A549 (cell line): ENCODE measurements at regions not wholly inside any gene's neighbourhood (a gene's known extent, or its start where the extent isn't known, plus 50 kb on each side); places are given as distances from the start of the nearest gene placed in this dataset.

ENCODE experiments used
- ATAC-seq, 2 experiments: fragments of 200-7000 bp in 1 of 2; fragments of >200 bp in 1 of 2; cut with Nextera tagmentation in 1 of 2; cut with Tn5 transposase in 1 of 2; 3 replicates each; pipeline versions ENCODE4 v1.8.0 to v1.9.1; 2018 to 2020; ENCODE audit warnings: mild to moderate bottlenecking in 1 of 2, moderate library complexity in 1 of 2
- CTCF ChIA-PET: fragments of 300-600 bp; sonication (Branson Sonifier 250); formaldehyde crosslinking; extraction: SDS; loops from one replicate; lab custom pipeline; 2021; ENCODE audit warnings: antibody characterized with exemption, inconsistent platforms; lab: Yijun Ruan, JAX
- POLR2A ChIA-PET: fragments of 350-600 bp; formaldehyde crosslinking; extraction: SDS; loops from one replicate; lab custom pipeline; 2021; ENCODE audit warnings: antibody characterized with exemption, inconsistent platforms; lab: Yijun Ruan, JAX
- DNase-seq, 2 experiments: peaks; one replicate each; pipeline versions ENCODE4 v3.0.0 to v3.0.0-alpha.2; 2011 to 2016; ENCODE audit warnings: low read depth in 1 of 2, low spot score in 1 of 2
- FAIRE-seq: peaks from 2 replicates; lab custom pipeline; 2011; peaks lifted over from hg19 to GRCh38; lab: Jason Lieb, UNC
- H3K27ac ChIP-seq, 2 experiments: fragments of >200 bp; sonication (Bioruptor Twin); formaldehyde crosslinking; 3 replicates each; pipeline ENCODE4 v1.5.1; 2016 to 2017
- H3K4me1 ChIP-seq: fragments of >200 bp; sonication (Bioruptor Twin); formaldehyde crosslinking; 3 replicates; pipeline ENCODE4 v1.6.1; 2016
- H3K4me2 ChIP-seq: fragments of >200 bp; sonication (Bioruptor Twin); formaldehyde crosslinking; 3 replicates; pipeline ENCODE4 v1.6.1; 2016
- H3K4me3 ChIP-seq: fragments of >200 bp; sonication (Bioruptor Twin); formaldehyde crosslinking; 3 replicates; pipeline ENCODE4 v1.5.1; 2016
- H3K9me3 ChIP-seq: fragments of >200 bp; sonication (Bioruptor Twin); formaldehyde crosslinking; 3 replicates; pipeline ENCODE4 v1.6.1; 2016
- CEBPB ChIP-seq, 2 experiments: fragments of >200 bp in 1 of 2; sonication (Bioruptor Twin) in 1 of 2; formaldehyde crosslinking in 1 of 2; IDR thresholded peaks; 2 replicates each; pipeline ENCODE4 v1.6.1; 2012 to 2016
- CHD2 ChIP-seq: fragments of 150-350 bp; IDR thresholded peaks from 2 replicates; pipeline ENCODE4 v1.6.1; 2014; ENCODE audit warnings: low read length; ENCODE audit not compliant: partially characterized antibody
- FOSB ChIP-seq: fragments of 250-450 bp; sonication (Bioruptor Pico); IDR thresholded peaks from 2 replicates; pipeline ENCODE4 v1.5.0; 2020; ENCODE audit warnings: mild to moderate bottlenecking, moderate library complexity
- FOSL2 ChIP-seq, 2 experiments: fragments of 450-650 bp in 1 of 2; fragments of >200 bp in 1 of 2; sonication (Bioruptor Twin) in 1 of 2; formaldehyde crosslinking; IDR thresholded peaks; 2 replicates each; pipeline versions ENCODE4 v1.5.0 to v1.6.1; 2016 to 2020; ENCODE audit warnings: mild to moderate bottlenecking in 1 of 2, moderate library complexity in 1 of 2
- FOXS1 ChIP-seq: fragments of 250-450 bp; sonication (Bioruptor Pico); IDR thresholded peaks from 2 replicates; pipeline ENCODE4 v1.5.0; 2020; ENCODE audit warnings: mild to moderate bottlenecking, moderate library complexity
- GATA3 ChIP-seq: IDR thresholded peaks from 2 replicates; pipeline ENCODE4 v1.6.1; 2012; ENCODE audit warnings: borderline replicate concordance
- HEYL ChIP-seq: fragments of 250-450 bp; sonication (Bioruptor Pico); IDR thresholded peaks from 2 replicates; pipeline ENCODE4 v1.8.0; 2021; ENCODE audit warnings: mild to moderate bottlenecking, moderate library complexity
- JUN ChIP-seq, 2 experiments: fragments of >200 bp; sonication (Bioruptor Twin); formaldehyde crosslinking; IDR thresholded peaks; 2 replicates in 1 of 2; 3 replicates in 1 of 2; pipeline ENCODE4 v1.6.1; 2016 to 2017
- NR3C1 ChIP-seq: fragments of >200 bp; sonication (Bioruptor Twin); formaldehyde crosslinking; IDR thresholded peaks from 3 replicates; pipeline ENCODE4 v1.6.1; 2017
- RARB ChIP-seq: fragments of 250-450 bp; sonication (Bioruptor Pico); IDR thresholded peaks from 2 replicates; pipeline ENCODE4 v1.8.0; 2021; ENCODE audit warnings: mild to moderate bottlenecking, moderate library complexity
- TFCP2L1 ChIP-seq: fragments of 250-450 bp; sonication (Bioruptor Pico); IDR thresholded peaks from 2 replicates; pipeline ENCODE4 v1.5.0; 2021; ENCODE audit warnings: mild to moderate bottlenecking
- ZC3H11A ChIP-seq: fragments of 450-650 bp; IDR thresholded peaks from 2 replicates; pipeline ENCODE4 v1.6.1; 2014; ENCODE audit warnings: antibody characterized with exemption, mild to moderate bottlenecking
- ZFP36 ChIP-seq: fragments of 450-650 bp; IDR thresholded peaks from 2 replicates; pipeline ENCODE4 v1.6.1; 2014; ENCODE audit warnings: borderline replicate concordance; ENCODE audit not compliant: partially characterized antibody
- ZSCAN20 ChIP-seq: fragments of 250-450 bp; sonication (Bioruptor Pico); IDR thresholded peaks from 2 replicates; pipeline ENCODE4 v1.8.0; 2022; ENCODE audit warnings: mild to moderate bottlenecking, moderate library complexity
- WGBS: methylation state at CpG from one replicate; pipeline ENCODE4 v1.1.6; 2017; ENCODE audit errors: missing lambda C conversion rate; 5-methylcytosine and 5-hydroxymethylcytosine counted together
- TF ChIP-seq, protein P1 (sequence below): fragments of 150-350 bp; IDR thresholded peaks from 2 replicates; pipeline ENCODE4 v1.6.1; 2014; ENCODE audit warnings: low read depth, mild to moderate bottlenecking, low read length
- TF ChIP-seq, protein P2 (sequence below): fragments of 250-450 bp; sonication (Bioruptor Pico); IDR thresholded peaks from 2 replicates; pipeline ENCODE4 v1.5.0; 2021; ENCODE audit warnings: mild to moderate bottlenecking, moderate library complexity, borderline replicate concordance
- TF ChIP-seq, protein P3 (sequence below): fragments of >200 bp; sonication (Bioruptor Twin); formaldehyde crosslinking; IDR thresholded peaks from 3 replicates; pipeline ENCODE4 v1.6.1; 2016
- TF ChIP-seq, protein P4 (sequence below): fragments of 200-600 bp; sonication (generic); IDR thresholded peaks from 2 replicates; pipeline ENCODE4 v1.6.1; 2016; ENCODE audit warnings: antibody characterized with exemption, mild to moderate bottlenecking, moderate library complexity

DNA sequence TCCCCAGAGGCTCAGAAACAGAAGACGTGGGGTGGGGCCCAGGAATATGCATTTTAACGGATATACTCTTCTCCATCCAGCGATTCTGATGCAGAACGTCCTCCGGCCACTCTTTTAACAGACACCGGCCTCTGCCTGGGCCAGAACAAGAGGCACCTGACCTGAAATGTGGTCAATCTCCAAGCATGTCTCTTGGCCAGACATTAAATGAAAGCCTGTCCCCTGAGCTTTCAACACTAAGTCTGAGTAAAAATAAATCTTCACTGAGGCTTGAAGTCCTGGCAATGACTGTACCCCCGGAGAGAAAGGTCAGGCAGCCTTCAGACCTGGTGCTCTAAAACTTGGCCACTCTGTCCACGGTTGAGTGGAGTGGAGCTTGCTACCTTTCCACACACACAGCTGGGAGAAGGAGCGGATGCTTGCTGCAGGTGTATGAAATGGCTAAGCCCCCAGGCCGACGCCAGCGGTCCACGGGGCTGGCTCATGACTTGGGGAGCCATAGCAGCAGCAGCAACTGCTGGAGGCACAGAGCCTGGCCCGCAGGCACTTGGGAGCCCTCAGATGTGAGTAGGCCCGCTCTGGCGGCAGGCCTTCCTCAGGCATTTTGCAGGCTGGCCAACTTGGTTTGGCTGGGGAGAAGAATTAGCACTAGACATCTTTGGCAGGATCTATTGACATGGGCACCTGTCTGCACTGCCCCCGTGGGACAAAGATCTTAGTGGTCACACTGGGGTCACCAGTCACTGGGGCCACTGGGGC is 79.7 kb downstream of the TMEM17 start (continued):
- TF ChIP-seq, protein P1, sequence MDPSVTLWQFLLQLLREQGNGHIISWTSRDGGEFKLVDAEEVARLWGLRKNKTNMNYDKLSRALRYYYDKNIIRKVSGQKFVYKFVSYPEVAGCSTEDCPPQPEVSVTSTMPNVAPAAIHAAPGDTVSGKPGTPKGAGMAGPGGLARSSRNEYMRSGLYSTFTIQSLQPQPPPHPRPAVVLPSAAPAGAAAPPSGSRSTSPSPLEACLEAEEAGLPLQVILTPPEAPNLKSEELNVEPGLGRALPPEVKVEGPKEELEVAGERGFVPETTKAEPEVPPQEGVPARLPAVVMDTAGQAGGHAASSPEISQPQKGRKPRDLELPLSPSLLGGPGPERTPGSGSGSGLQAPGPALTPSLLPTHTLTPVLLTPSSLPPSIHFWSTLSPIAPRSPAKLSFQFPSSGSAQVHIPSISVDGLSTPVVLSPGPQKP: no peak

DNA sequence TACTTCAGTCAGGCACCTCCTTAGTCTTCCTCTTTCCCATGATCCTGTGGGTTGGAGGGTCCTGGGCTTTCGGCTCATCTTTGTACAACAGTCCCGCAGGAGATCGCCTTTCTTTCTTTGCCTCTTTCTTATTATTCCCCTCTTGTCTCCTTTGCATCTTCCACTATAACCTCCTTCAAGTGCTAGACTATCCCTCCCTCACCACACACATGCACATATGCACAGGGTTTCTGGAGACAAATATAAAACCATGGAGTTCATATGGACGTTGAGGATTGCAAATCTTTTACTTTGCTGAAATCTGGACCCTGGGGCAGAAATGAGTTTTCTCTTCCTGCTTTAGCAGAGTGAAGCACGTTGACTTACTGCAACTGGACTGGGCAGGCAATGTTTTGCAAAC is 80.3 kb downstream of the TMEM17 start:
- Histone ChIP-seq H3K4me3 (no peak overlapping the region), H3K9me3 (peaks cover 3% of the 10 kb centered on the region; the same call in 1 of the 3 replicates), H3K27ac (peak overlapping the region in 1 of 2 experiments; percentile 60; a peak in 1 of 6 replicates), H3K4me1 (peaks cover 10% of the 10 kb centered on the region; the same call in 1 of the 3 replicates), H3K4me2 (no peak overlapping the region)
- ChIA-PET POLR2A (no interaction called here), CTCF (interaction anchor here (1.4 kb wide), 1 partner anchor 13 kb away, joined by 3 read pairs; no protein-coding TSS in a partner anchor)
- FAIRE-seq (no peak), ATAC-seq (no peak), DNase-seq (no peak)
- WGBS: 69% methylated on average over 5 of the region's 5 CpGs
- TF ChIP-seq RARB (CRISPR knock-in tag) (no peak), ZFP36 (no peak), FOSL2 (IDR thresholded peaks at IDR 0.05) (no peak), FOSL2 (CRISPR knock-in tag; IDR thresholded peaks at IDR 0.05) (no peak), NR3C1 (no peak), GATA3 (no peak), CHD2 (no peak), HEYL (CRISPR knock-in tag) (no peak), JUN (IDR thresholded peaks at IDR 0.05) (no peak), FOXS1 (CRISPR knock-in tag) (no peak), FOSB (CRISPR knock-in tag) (no peak), ZSCAN20 (no peak), ZC3H11A (no peak), TFCP2L1 (CRISPR knock-in tag) (no peak), CEBPB (IDR thresholded peaks at IDR 0.05) (no peak)
- TF ChIP-seq, protein P2, sequence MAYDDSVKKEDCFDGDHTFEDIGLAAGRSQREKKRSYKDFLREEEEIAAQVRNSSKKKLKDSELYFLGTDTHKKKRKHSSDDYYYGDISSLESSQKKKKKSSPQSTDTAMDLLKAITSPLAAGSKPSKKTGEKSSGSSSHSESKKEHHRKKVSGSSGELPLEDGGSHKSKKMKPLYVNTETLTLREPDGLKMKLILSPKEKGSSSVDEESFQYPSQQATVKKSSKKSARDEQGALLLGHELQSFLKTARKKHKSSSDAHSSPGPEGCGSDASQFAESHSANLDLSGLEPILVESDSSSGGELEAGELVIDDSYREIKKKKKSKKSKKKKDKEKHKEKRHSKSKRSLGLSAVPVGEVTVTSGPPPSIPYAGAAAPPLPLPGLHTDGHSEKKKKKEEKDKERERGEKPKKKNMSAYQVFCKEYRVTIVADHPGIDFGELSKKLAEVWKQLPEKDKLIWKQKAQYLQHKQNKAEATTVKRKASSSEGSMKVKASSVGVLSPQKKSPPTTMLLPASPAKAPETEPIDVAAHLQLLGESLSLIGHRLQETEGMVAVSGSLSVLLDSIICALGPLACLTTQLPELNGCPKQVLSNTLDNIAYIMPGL (CRISPR knock-in tag): no peak
- TF ChIP-seq, protein P3, sequence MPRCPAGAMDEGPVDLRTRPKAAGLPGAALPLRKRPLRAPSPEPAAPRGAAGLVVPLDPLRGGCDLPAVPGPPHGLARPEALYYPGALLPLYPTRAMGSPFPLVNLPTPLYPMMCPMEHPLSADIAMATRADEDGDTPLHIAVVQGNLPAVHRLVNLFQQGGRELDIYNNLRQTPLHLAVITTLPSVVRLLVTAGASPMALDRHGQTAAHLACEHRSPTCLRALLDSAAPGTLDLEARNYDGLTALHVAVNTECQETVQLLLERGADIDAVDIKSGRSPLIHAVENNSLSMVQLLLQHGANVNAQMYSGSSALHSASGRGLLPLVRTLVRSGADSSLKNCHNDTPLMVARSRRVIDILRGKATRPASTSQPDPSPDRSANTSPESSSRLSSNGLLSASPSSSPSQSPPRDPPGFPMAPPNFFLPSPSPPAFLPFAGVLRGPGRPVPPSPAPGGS: no peak
- TF ChIP-seq, protein P4, sequence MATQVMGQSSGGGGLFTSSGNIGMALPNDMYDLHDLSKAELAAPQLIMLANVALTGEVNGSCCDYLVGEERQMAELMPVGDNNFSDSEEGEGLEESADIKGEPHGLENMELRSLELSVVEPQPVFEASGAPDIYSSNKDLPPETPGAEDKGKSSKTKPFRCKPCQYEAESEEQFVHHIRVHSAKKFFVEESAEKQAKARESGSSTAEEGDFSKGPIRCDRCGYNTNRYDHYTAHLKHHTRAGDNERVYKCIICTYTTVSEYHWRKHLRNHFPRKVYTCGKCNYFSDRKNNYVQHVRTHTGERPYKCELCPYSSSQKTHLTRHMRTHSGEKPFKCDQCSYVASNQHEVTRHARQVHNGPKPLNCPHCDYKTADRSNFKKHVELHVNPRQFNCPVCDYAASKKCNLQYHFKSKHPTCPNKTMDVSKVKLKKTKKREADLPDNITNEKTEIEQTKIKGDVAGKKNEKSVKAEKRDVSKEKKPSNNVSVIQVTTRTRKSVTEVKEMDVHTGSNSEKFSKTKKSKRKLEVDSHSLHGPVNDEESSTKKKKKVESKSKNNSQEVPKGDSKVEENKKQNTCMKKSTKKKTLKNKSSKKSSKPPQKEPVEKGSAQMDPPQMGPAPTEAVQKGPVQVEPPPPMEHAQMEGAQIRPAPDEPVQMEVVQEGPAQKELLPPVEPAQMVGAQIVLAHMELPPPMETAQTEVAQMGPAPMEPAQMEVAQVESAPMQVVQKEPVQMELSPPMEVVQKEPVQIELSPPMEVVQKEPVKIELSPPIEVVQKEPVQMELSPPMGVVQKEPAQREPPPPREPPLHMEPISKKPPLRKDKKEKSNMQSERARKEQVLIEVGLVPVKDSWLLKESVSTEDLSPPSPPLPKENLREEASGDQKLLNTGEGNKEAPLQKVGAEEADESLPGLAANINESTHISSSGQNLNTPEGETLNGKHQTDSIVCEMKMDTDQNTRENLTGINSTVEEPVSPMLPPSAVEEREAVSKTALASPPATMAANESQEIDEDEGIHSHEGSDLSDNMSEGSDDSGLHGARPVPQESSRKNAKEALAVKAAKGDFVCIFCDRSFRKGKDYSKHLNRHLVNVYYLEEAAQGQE: no peak
